Spleen (tissue), 11 donors: ENCODE measurements at regions not wholly inside any gene's neighbourhood (a gene's known extent, or its start where the extent isn't known, plus 50 kb on each side); places are given as distances from the start of the nearest gene placed in this dataset.
"Not testable (repeated sequence)": the region's sequence is repeated elsewhere in the genome, so short reads cannot be mapped to it uniquely, and the experiment has no call there.

ENCODE experiments used
- DNase-seq: peaks from one replicate; pipeline ENCODE4 v3.0.0-alpha.2; 2020
- H3K27ac ChIP-seq, 8 donors: fragments of 200-600 bp; sonication (generic) in 7 of 8; 1 replicate in 4 of 8; 2 replicates in 4 of 8; pipeline versions ENCODE4 v1.5.0 to v1.8.0; 2016 to 2021; ENCODE audit warnings: inconsistent platforms in 4 of 8, mild to moderate bottlenecking in 4 of 8, moderate library complexity in 1 of 8
- H3K27me3 ChIP-seq, 7 donors: fragments of 200-600 bp; sonication (generic) in 6 of 7; replicated peaks in 1 of 7; 1 replicate in 4 of 7; 2 replicates in 3 of 7; pipeline versions ENCODE4 v1.5.0 to v1.8.0; 2016 to 2021; ENCODE audit warnings: inconsistent platforms in 3 of 7, mild to moderate bottlenecking in 1 of 7
- H3K36me3 ChIP-seq, 6 donors: fragments of 200-600 bp; sonication (generic) in 5 of 6; 1 replicate in 4 of 6; 2 replicates in 2 of 6; pipeline versions ENCODE4 v1.5.0 to v1.8.0; 2016 to 2021; ENCODE audit warnings: inconsistent platforms in 2 of 6
- H3K4me1 ChIP-seq, 6 donors: fragments of 200-600 bp; sonication (generic) in 5 of 6; 1 replicate in 3 of 6; 2 replicates in 3 of 6; pipeline versions ENCODE4 v1.5.0 to v1.8.0; 2016 to 2021; ENCODE audit warnings: inconsistent platforms in 3 of 6
- H3K4me3 ChIP-seq, 8 donors: fragments of 200-600 bp; sonication (generic) in 7 of 8; 1 replicate in 4 of 8; 2 replicates in 4 of 8; pipeline versions ENCODE4 v1.5.0 to v1.8.0; 2016 to 2021; ENCODE audit warnings: inconsistent platforms in 4 of 8, mild to moderate bottlenecking in 4 of 8, moderate library complexity in 2 of 8
- H3K9me3 ChIP-seq, 8 donors: fragments of 200-600 bp; sonication (generic) in 7 of 8; 1 replicate in 4 of 8; 2 replicates in 4 of 8; pipeline versions ENCODE4 v1.5.0 to v1.8.0; 2016 to 2021; ENCODE audit warnings: inconsistent platforms in 4 of 8
- CTCF ChIP-seq, 11 experiments: fragments of 200-600 bp in 7 of 11; fragments of 450-650 bp in 4 of 11; sonication (generic) in 4 of 11; IDR thresholded peaks in 8 of 11; conservative IDR thresholded peaks in 3 of 11; 1 replicate in 7 of 11; 2 replicates in 4 of 11; pipeline versions ENCODE4 v1.4.0 to v1.8.0; 2016 to 2021; ENCODE audit warnings: antibody characterized with exemption in 11 of 11, inconsistent platforms in 4 of 11, mild to moderate bottlenecking in 1 of 11
- POLR2A ChIP-seq, 3 donors: fragments of 450-650 bp; IDR thresholded peaks; one replicate each; pipeline ENCODE4 v1.5.1; 2017; ENCODE audit warnings: antibody characterized with exemption in 3 of 3, mild to moderate bottlenecking in 1 of 3
- POLR2AphosphoS5 ChIP-seq, 3 donors: sonication (generic); formaldehyde crosslinking; IDR thresholded peaks; one replicate each; pipeline ENCODE4 v1.5.1; 2017; ENCODE audit warnings: antibody characterized with exemption in 3 of 3
- WGBS, 5 donors: extraction: QIAGEN DNeasy Blood & Tissue Kit in 3 of 5; methylation state at CpG; one replicate each; pipeline versions ENCODE4 v1.1.5 to v1.1.7; 2013 to 2018; 5-methylcytosine and 5-hydroxymethylcytosine counted together
- intact Hi-C: fragments of 100-400 bp; cut with DNase I; formaldehyde crosslinking; loops from one replicate; pipeline ENCODE4 v1.15.0; 2023; ENCODE audit warnings: low total_unique reads
- donor health status: healthy with polysubstance abuse.
- donor health status: DM: no; HTN: no; CAD: no; lungs with moderate emphysema.
- donor health status: DM: no; HTN: no; CAD: no.
- donor health status: Bipolar disorder and iron deficiency.
- donor health status: healthy.
- donor health status: DM: no; HTN: no; CAD: no.
- donor health status: DM: yes; HTN: yes; CAD: no.

GRCh38 chr6:48664826-48665225, 553.8 kb upstream of the PTCHD4 start:
- H3K27ac ChIP-seq, result no peak overlapping the region
- H3K27me3 ChIP-seq, result no peaks in the 10 kb centered on the region
- WGBS, 5 donors, result 64 to 86% (median 72%) methylated on average over 3 of the region's 3 CpGs

GRCh38 chr6:48658915-48659314, 547.9 kb upstream of the PTCHD4 start:
- H3K4me1 ChIP-seq, result no peaks in the 10 kb centered on the region
- no peaks in the 10 kb centered on the region for H3K27me3 ChIP-seq
- TF ChIP-seq POLR2AphosphoS5 (IDR thresholded peaks at IDR 0.05), result no peak
- TF ChIP-seq CTCF (IDR thresholded peaks at IDR 0.05 in 8 of 11, conservative IDR thresholded peaks at IDR 0.05 in 3 of 11), result no peak
- no peak for TF ChIP-seq POLR2A (IDR thresholded peaks at IDR 0.05)
- no peak for DNase-seq
- WGBS, 5 donors, result 51 to 75% (median 53%) methylated on average over 2 of the region's 2 CpGs
- H3K9me3 ChIP-seq, result peaks cover 0 to 11% (median 0%) of the 10 kb centered on the region in 8 donors
- H3K27ac ChIP-seq, result no peak overlapping the region
- no peak overlapping the region for H3K4me3 ChIP-seq
- intact Hi-C loops, result no loop called here
- no peaks in the 10 kb centered on the region for H3K36me3 ChIP-seq

More at GRCh38 chr6:48664826-48665225, 553.8 kb upstream of the PTCHD4 start:
- Histone ChIP-seq H3K9me3 (peaks cover 0 to 4% (median 0%) of the 10 kb centered on the region in 8 donors), H3K36me3 (no peaks in the 10 kb centered on the region), H3K4me3 (no peak overlapping the region), H3K4me1 (no peaks in the 10 kb centered on the region)
- DNase-seq, result no peak
- intact Hi-C loops, result no loop called here
- TF ChIP-seq POLR2A (IDR thresholded peaks at IDR 0.05) (no peak), POLR2AphosphoS5 (IDR thresholded peaks at IDR 0.05) (no peak), CTCF (IDR thresholded peaks at IDR 0.05 in 8 of 11, conservative IDR thresholded peaks at IDR 0.05 in 3 of 11) (no peak)

GRCh38 chr6:48641544-48641943, 530.5 kb upstream of the PTCHD4 start:
- Histone ChIP-seq H3K4me3 (no peak overlapping the region), H3K4me1 (no peaks in the 10 kb centered on the region), H3K36me3 (no peaks in the 10 kb centered on the region), H3K9me3 (peaks cover 0 to 50% (median 27%) of the 10 kb centered on the region in 8 donors), H3K27me3 (no peaks in the 10 kb centered on the region), H3K27ac (no peak overlapping the region)
- 54 to 73% (median 58%) methylated on average over 2 of the region's 2 CpGs for WGBS, 5 donors
- TF ChIP-seq CTCF (IDR thresholded peaks at IDR 0.05 in 8 of 11, conservative IDR thresholded peaks at IDR 0.05 in 3 of 11) (no peak), POLR2AphosphoS5 (IDR thresholded peaks at IDR 0.05) (no peak), POLR2A (IDR thresholded peaks at IDR 0.05) (no peak)
- DNase-seq, result no peak
- intact Hi-C loops, result no loop called here

GRCh38 chr6:48638796-48639195, 527.8 kb upstream of the PTCHD4 start:
- peaks cover 0 to 40% (median 18%) of the 10 kb centered on the region in 8 donors for H3K9me3 ChIP-seq
- H3K4me1 ChIP-seq, H3K4me3 ChIP-seq, H3K27me3 ChIP-seq, DNase-seq, H3K36me3 ChIP-seq, H3K27ac ChIP-seq, intact Hi-C loops: not testable (repeated sequence)
- WGBS, 5 donors, result 33 to 53% (median 44%) methylated on average over 1 of the region's 1 CpG

- H3K9me3 ChIP-seq, result peaks cover 0 to 4% (median 0%) of the 10 kb centered on the region in 8 donors
- WGBS, 5 donors, result 51 to 77% (median 62%) methylated on average over 1 of the region's 1 CpG
- no peak overlapping the region for H3K27ac ChIP-seq
- no peak for DNase-seq
- H3K36me3 ChIP-seq, result no peaks in the 10 kb centered on the region
- no peak for TF ChIP-seq POLR2A (IDR thresholded peaks at IDR 0.05)
- TF ChIP-seq POLR2AphosphoS5 (IDR thresholded peaks at IDR 0.05), result no peak
- no peak for TF ChIP-seq CTCF (IDR thresholded peaks at IDR 0.05 in 8 of 11, conservative IDR thresholded peaks at IDR 0.05 in 3 of 11)
- H3K4me3 ChIP-seq, result no peak overlapping the region
- no peaks in the 10 kb centered on the region for H3K4me1 ChIP-seq
- no peaks in the 10 kb centered on the region for H3K27me3 ChIP-seq
- intact Hi-C loops, result no loop called here
Observed at GRCh38 chr6:48630511-48630910, 519.5 kb upstream of the PTCHD4 start.
